Fibroblast of pulmonary artery (primary cell): ENCODE measurements at regions not wholly inside any gene's neighbourhood (a gene's known extent, or its start where the extent isn't known, plus 50 kb on each side); places are given as distances from the start of the nearest gene placed in this dataset.

Experiments
- DNase-seq: peaks from one replicate; pipeline ENCODE4 v3.0.0-alpha.2; 2010; ENCODE audit warnings: low read depth
- H3K4me3 ChIP-seq: replicated peaks from 2 replicates; pipeline ENCODE4 v1.5.1; 2011; ENCODE audit warnings: low read depth, mild to moderate bottlenecking, control low read depth, low read length, moderate library complexity
- CTCF ChIP-seq: IDR thresholded peaks from 2 replicates; pipeline ENCODE4 v1.5.1; 2011; ENCODE audit warnings: mild to moderate bottlenecking, control low read depth, low read length, inconsistent platforms; ENCODE audit errors: missing control alignments

- no peak for DNase-seq
- no peak for TF ChIP-seq CTCF
- H3K4me3 ChIP-seq = no peak overlapping the region
These were observed 164.5 kb downstream of the IZUMO3 start for GRCh38 chr9:24381205-24381604.

- TF ChIP-seq CTCF = no peak
- no peak for DNase-seq
- H3K4me3 ChIP-seq = no peak overlapping the region
These were observed 186.7 kb downstream of the IZUMO3 start for GRCh38 chr9:24359046-24359445.

GRCh38 chr9:24351973-24352372 lies 193.7 kb downstream of the IZUMO3 start:
- no peak for TF ChIP-seq CTCF
- DNase-seq = no peak
- no peak overlapping the region for H3K4me3 ChIP-seq

- DNase-seq = no peak
- H3K4me3 ChIP-seq = no peak overlapping the region
- no peak for TF ChIP-seq CTCF
These were observed 194.4 kb downstream of the IZUMO3 start for GRCh38 chr9:24351258-24351657.

GRCh38 chr9:24342457-24342856 lies 203.2 kb downstream of the IZUMO3 start:
- no peak for TF ChIP-seq CTCF
- no peak for DNase-seq
- H3K4me3 ChIP-seq = no peak overlapping the region

- no peak for TF ChIP-seq CTCF
- no peak for DNase-seq
- no peak overlapping the region for H3K4me3 ChIP-seq
These were observed 212.1 kb downstream of the IZUMO3 start for GRCh38 chr9:24333629-24334028.

GRCh38 chr9:24298912-24299311 lies 246.8 kb downstream of the IZUMO3 start:
- no peak for TF ChIP-seq CTCF

More at GRCh38 chr9:24298912-24299311, 246.8 kb downstream of the IZUMO3 start:
- no peak overlapping the region for H3K4me3 ChIP-seq
- no peak for DNase-seq
